ENCODE measurements at regions not wholly inside any gene's neighbourhood (a gene's known extent, or its start where the extent isn't known, plus 50 kb on each side); places are given as distances from the start of the nearest gene placed in this dataset.

- TF ChIP-seq CTCF (conservative IDR thresholded peaks at IDR 0.05; ENCODE audit: low read depth, low read length): no peak
Observed at GRCh38 chr9:7238247-7238637, 480.5 kb downstream of the KDM4C start.

GRCh38 chr9:7237473-7238246, 479.9 kb downstream of the KDM4C start:
- Histone ChIP-seq H3K4me2 (no peak overlapping the region), H3K4me1 (ENCODE audit: low read depth, poor library complexity, severe bottlenecking) (no peaks in the 10 kb centered on the region), H3K4me3 (IDR thresholded peaks at IDR 0.05; ENCODE audit: insufficient read depth, low read depth, low read length) (no peak overlapping the region), H4K20me1 (ENCODE audit: insufficient read depth) (no peaks in the 10 kb centered on the region), H3K27me3 (ENCODE audit: insufficient read depth, low read depth) (no peaks in the 10 kb centered on the region), H3K27ac (no peak overlapping the region), H3K36me3 (ENCODE audit: insufficient read depth) (no peaks in the 10 kb centered on the region), H2AFZ (ENCODE audit: low read depth) (no peak overlapping the region), H3K9ac (no peak overlapping the region), H3K79me2 (ENCODE audit: insufficient read depth, low read depth) (no peaks in the 10 kb centered on the region)
- TF ChIP-seq CTCF (conservative IDR thresholded peaks at IDR 0.05; ENCODE audit: low read depth, low read length): no peak

More at GRCh38 chr9:7238247-7238637, 480.5 kb downstream of the KDM4C start:
- H4K20me1 ChIP-seq (ENCODE audit: insufficient read depth): no peaks in the 10 kb centered on the region
- H3K36me3 ChIP-seq (ENCODE audit: insufficient read depth): no peaks in the 10 kb centered on the region
- H2AFZ ChIP-seq (ENCODE audit: low read depth): no peak overlapping the region
- H3K9ac ChIP-seq: no peak overlapping the region
- no peak overlapping the region for H3K4me2 ChIP-seq
- H3K27me3 ChIP-seq (ENCODE audit: insufficient read depth, low read depth): no peaks in the 10 kb centered on the region
- no peak overlapping the region for H3K4me3 ChIP-seq (IDR thresholded peaks at IDR 0.05; ENCODE audit: insufficient read depth, low read depth, low read length)
- H3K27ac ChIP-seq: no peak overlapping the region
- H3K79me2 ChIP-seq (ENCODE audit: insufficient read depth, low read depth): no peaks in the 10 kb centered on the region
- no peaks in the 10 kb centered on the region for H3K4me1 ChIP-seq (ENCODE audit: low read depth, poor library complexity, severe bottlenecking)

- H3K4me2 ChIP-seq: no peak overlapping the region
- no peak overlapping the region for H3K9ac ChIP-seq
- no peaks in the 10 kb centered on the region for H4K20me1 ChIP-seq (ENCODE audit: insufficient read depth)
- no peaks in the 10 kb centered on the region for H3K27me3 ChIP-seq (ENCODE audit: insufficient read depth, low read depth)
- TF ChIP-seq CTCF (conservative IDR thresholded peaks at IDR 0.05; ENCODE audit: low read depth, low read length): no peak
- H3K4me3 ChIP-seq (IDR thresholded peaks at IDR 0.05; ENCODE audit: insufficient read depth, low read depth, low read length): no peak overlapping the region
- no peaks in the 10 kb centered on the region for H3K4me1 ChIP-seq (ENCODE audit: low read depth, poor library complexity, severe bottlenecking)
- H3K27ac ChIP-seq: no peak overlapping the region
- H2AFZ ChIP-seq (ENCODE audit: low read depth): no peak overlapping the region
- no peaks in the 10 kb centered on the region for H3K79me2 ChIP-seq (ENCODE audit: insufficient read depth, low read depth)
- H3K36me3 ChIP-seq (ENCODE audit: insufficient read depth): no peaks in the 10 kb centered on the region
Observed at GRCh38 chr9:7236186-7236585, 478.4 kb downstream of the KDM4C start.

- Histone ChIP-seq H3K27me3 (ENCODE audit: insufficient read depth, low read depth) (no peaks in the 10 kb centered on the region), H3K4me3 (IDR thresholded peaks at IDR 0.05; ENCODE audit: insufficient read depth, low read depth, low read length) (no peak overlapping the region), H3K27ac (no peak overlapping the region), H3K9ac (no peak overlapping the region), H2AFZ (ENCODE audit: low read depth) (no peak overlapping the region), H3K4me2 (no peak overlapping the region), H4K20me1 (ENCODE audit: insufficient read depth) (no peaks in the 10 kb centered on the region), H3K4me1 (ENCODE audit: low read depth, poor library complexity, severe bottlenecking) (no peaks in the 10 kb centered on the region), H3K36me3 (ENCODE audit: insufficient read depth) (no peaks in the 10 kb centered on the region), H3K79me2 (ENCODE audit: insufficient read depth, low read depth) (no peaks in the 10 kb centered on the region)
- no peak for TF ChIP-seq CTCF (conservative IDR thresholded peaks at IDR 0.05; ENCODE audit: low read depth, low read length)
Observed at GRCh38 chr9:7234144-7234543, 476.4 kb downstream of the KDM4C start.

All from KMS-11 (cell line).